Pancreas (tissue), 10 donors: ENCODE measurements at regions not wholly inside any gene's neighbourhood (a gene's known extent, or its start where the extent isn't known, plus 50 kb on each side); places are given as distances from the start of the nearest gene placed in this dataset.

Source experiments
- ATAC-seq, 4 donors: fragments of 200-7000 bp; cut with Tn5 transposase; one replicate each; pipeline versions ENCODE4 v1.8.0 to v1.9.1; 2020; ENCODE audit warnings: mild to moderate bottlenecking in 4 of 4, moderate library complexity in 4 of 4
- DNase-seq, 6 donors: peaks; one replicate each; pipeline ENCODE4 v3.0.0-alpha.2; 2020
- FAIRE-seq: peaks from 2 replicates; lab custom pipeline; 2012; peaks lifted over from hg19 to GRCh38; lab: Jason Lieb, UNC
- H3K27ac ChIP-seq, 4 donors: fragments of 200-600 bp; sonication (generic); 1 replicate in 3 of 4; 2 replicates in 1 of 4; pipeline versions ENCODE4 v1.5.0 to v1.8.0; 2020
- H3K27me3 ChIP-seq, 4 donors: fragments of 200-600 bp; one replicate each; pipeline ENCODE4 v1.8.0; 2021
- H3K36me3 ChIP-seq, 3 donors: fragments of 200-600 bp; sonication (generic) in 1 of 3; one replicate each; pipeline versions ENCODE4 v1.5.0 to v1.8.0; 2020 to 2021
- H3K4me1 ChIP-seq, 3 donors: fragments of 200-600 bp; one replicate each; pipeline ENCODE4 v1.8.0; 2021
- H3K4me3 ChIP-seq, 4 donors: fragments of 200-600 bp; sonication (generic) in 2 of 4; one replicate each; pipeline versions ENCODE4 v1.5.0 to v1.8.0; 2020 to 2021
- H3K9me3 ChIP-seq, 4 donors: fragments of 200-600 bp; one replicate each; pipeline ENCODE4 v1.8.0; 2021
- CTCF ChIP-seq, 4 donors: fragments of 200-600 bp; sonication (generic) in 3 of 4; IDR thresholded peaks; one replicate each; pipeline versions ENCODE4 v1.5.0 to v1.8.0; 2021; ENCODE audit warnings: antibody characterized with exemption in 4 of 4
- WGBS, 2 donors: extraction: QIAGEN DNeasy Blood & Tissue Kit; methylation state at CpG; one replicate each; pipeline ENCODE4 v1.1.7; 2013; 5-methylcytosine and 5-hydroxymethylcytosine counted together
- intact Hi-C, 3 donors: fragments of 100-400 bp; cut with DNase I; formaldehyde crosslinking; loops; one replicate each; pipeline versions ENCODE4 v1.11.1 to v1.14.2; 2022
- donor health status: healthy with polysubstance abuse.
- donor health status: DM: no; HTN: no; CAD: no; lungs with moderate emphysema.
- donor health status: DM: no; HTN: no; CAD: no.
- donor health status: control.
- donor health status: control.
- donor health status: Bipolar disorder and iron deficiency.
- donor health status: DM: yes; HTN: yes; CAD: no.
- donor health status: DM: no; HTN: no; CAD: no.
- donor health status: DM: no; HTN: no; CAD: no.
- donor health status: DM: yes; HTN: yes; CAD: no.

DNA sequence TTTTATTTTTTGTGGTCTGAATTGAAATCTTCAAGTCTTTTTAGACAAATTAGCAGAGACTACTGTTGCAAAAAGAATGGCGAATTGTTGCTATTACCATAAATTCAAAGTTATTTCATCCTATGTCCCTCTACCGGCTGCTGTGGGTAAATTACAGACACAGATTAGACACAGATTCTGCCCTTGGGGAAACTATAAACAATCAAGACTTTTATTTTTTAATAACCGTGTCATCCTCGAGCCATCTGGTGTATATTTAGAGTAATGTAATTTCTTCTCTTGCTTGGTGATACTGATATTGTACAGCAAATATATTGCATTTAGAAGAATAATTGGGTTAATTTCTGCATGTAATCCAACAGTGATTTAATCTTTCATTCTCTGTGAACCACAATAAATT lies 228.0 kb upstream of the ADAMTSL1 start:
- intact Hi-C loops = no loop called here
- H3K9me3 ChIP-seq = no peaks in the 10 kb centered on the region
- 80 to 86% methylated on average over 4 of the region's 4 CpGs for WGBS, 2 donors
- DNase-seq (no peak), FAIRE-seq (no peak), ATAC-seq (no peak)
- H3K27me3 ChIP-seq = no peaks in the 10 kb centered on the region
- H3K36me3 ChIP-seq = no peaks in the 10 kb centered on the region
- no peak for TF ChIP-seq CTCF (IDR thresholded peaks at IDR 0.05)
- no peaks in the 10 kb centered on the region for H3K4me1 ChIP-seq
- no peak overlapping the region for H3K27ac ChIP-seq
- H3K4me3 ChIP-seq = no peak overlapping the region

GRCh38 chr9:18250053-18250452 lies 223.9 kb upstream of the ADAMTSL1 start:
- Histone ChIP-seq H3K9me3 (no peaks in the 10 kb centered on the region), H3K27ac (no peak overlapping the region), H3K36me3 (no peaks in the 10 kb centered on the region), H3K27me3 (no peaks in the 10 kb centered on the region), H3K4me3 (no peak overlapping the region), H3K4me1 (no peaks in the 10 kb centered on the region)
- intact Hi-C loops = loop anchor here in 2 of 3 donors (10.0 kb wide), 3 partner anchors 185 to 775 kb away; no protein-coding TSS in a partner anchor
- ATAC-seq = no peak
- no peak for TF ChIP-seq CTCF (IDR thresholded peaks at IDR 0.05)
- no peak for FAIRE-seq
- no peak for DNase-seq

- no peak overlapping the region for H3K4me3 ChIP-seq
- H3K27me3 ChIP-seq = no peaks in the 10 kb centered on the region
- H3K27ac ChIP-seq = no peak overlapping the region
- ATAC-seq = no peak
- 61 to 71% methylated on average over 9 of the region's 9 CpGs for WGBS, 2 donors
- no peak for FAIRE-seq
- DNase-seq = no peak
- no peak for TF ChIP-seq CTCF (IDR thresholded peaks at IDR 0.05)
- intact Hi-C loops = loop anchor here in 2 of 3 donors (10.0 kb wide), 3 partner anchors 181 to 771 kb away; no protein-coding TSS in a partner anchor
- H3K9me3 ChIP-seq = no peaks in the 10 kb centered on the region
- H3K4me1 ChIP-seq = no peaks in the 10 kb centered on the region
- H3K36me3 ChIP-seq = no peaks in the 10 kb centered on the region
Observed at GRCh38 chr9:18253950-18254349, 220.0 kb upstream of the ADAMTSL1 start.

DNA sequence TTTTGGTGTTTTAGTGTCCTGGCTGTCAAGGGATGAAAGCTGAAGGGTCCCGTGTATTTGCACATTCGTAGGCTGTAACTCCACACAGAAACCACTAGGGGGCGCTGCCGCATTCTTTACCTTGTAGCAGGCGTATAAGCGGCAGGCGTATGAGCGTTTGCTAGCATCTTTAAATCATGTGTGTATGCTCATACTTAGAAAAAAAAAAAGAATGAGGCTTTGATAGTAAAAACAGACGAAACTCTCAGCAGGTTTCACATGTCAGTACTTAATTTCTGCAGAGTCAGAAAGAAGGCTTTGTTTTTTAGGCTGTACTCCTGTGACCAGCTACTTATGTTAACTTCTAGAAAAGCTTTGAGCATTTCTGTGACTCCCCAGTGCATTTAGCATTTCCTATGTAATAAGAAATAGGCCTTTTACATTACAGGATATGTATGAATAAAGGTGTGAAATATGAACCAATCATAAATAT lies 218.8 kb upstream of the ADAMTSL1 start:
- DNase-seq (peak; percentile 39 to 91 (median 72)), FAIRE-seq (peak; percentile 84), ATAC-seq (peak; percentile 68 to 94 (median 91))
- no peak overlapping the region for H3K27ac ChIP-seq
- TF ChIP-seq CTCF (IDR thresholded peaks at IDR 0.05) = peak; percentile 84 to 95 (median 87)
- H3K4me3 ChIP-seq = no peak overlapping the region
- 0% methylated on average over 9 of the region's 9 CpGs for WGBS, 2 donors
- intact Hi-C loops = loop anchor here in 2 of 3 donors (10.0 kb wide), 3 partner anchors 180 to 770 kb away; no protein-coding TSS in a partner anchor
- H3K4me1 ChIP-seq = no peaks in the 10 kb centered on the region
- H3K27me3 ChIP-seq = no peaks in the 10 kb centered on the region
- H3K9me3 ChIP-seq = no peaks in the 10 kb centered on the region
- no peaks in the 10 kb centered on the region for H3K36me3 ChIP-seq

DNA sequence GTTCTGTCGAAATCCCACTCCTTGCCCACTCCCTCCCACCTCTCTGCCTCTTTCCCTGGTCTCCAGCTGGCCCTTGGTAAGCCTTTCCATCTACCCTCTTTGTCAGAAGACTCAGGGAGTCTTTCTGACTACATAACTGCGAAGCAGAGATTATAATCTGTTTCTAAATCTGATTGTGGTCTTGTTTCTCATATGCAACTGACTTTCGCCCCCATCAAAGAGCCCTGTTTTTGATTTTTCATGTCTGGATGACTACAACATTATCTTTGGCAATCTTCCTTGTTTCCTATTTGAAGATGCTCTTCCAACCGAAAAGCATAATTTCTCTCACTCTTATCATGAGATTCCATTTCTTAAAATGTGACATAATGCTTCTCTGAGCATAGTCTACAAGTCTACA lies 218.2 kb upstream of the ADAMTSL1 start:
- ATAC-seq (no peak), FAIRE-seq (no peak), DNase-seq (no peak)
- intact Hi-C loops = loop anchor here in 2 of 3 donors (10.0 kb wide), 3 partner anchors 179 to 769 kb away; no protein-coding TSS in a partner anchor
- Histone ChIP-seq H3K27ac (no peak overlapping the region), H3K9me3 (no peaks in the 10 kb centered on the region), H3K4me1 (no peaks in the 10 kb centered on the region), H3K36me3 (no peaks in the 10 kb centered on the region), H3K4me3 (no peak overlapping the region), H3K27me3 (no peaks in the 10 kb centered on the region)
- WGBS, 2 donors = 42 to 48% methylated on average over 4 of the region's 4 CpGs
- no peak for TF ChIP-seq CTCF (IDR thresholded peaks at IDR 0.05)
